IMR-90 (cell line): ENCODE measurements at regions not wholly inside any gene's neighbourhood (a gene's known extent, or its start where the extent isn't known, plus 50 kb on each side); places are given as distances from the start of the nearest gene placed in this dataset.
A peak's percentile ranks its signal among the peaks of the same experiment; 100 is the strongest.

Experiments used
- ATAC-seq: fragments of 200-7000 bp; cut with Tn5 transposase; 2 replicates; pipeline ENCODE4 v1.9.1; 2020; ENCODE audit warnings: low read depth, mild to moderate bottlenecking, moderate library complexity
- BruUV-seq: library from RNA; stranded (reverse); fragments of 400-500 nt; replicated peaks from 2 replicates; lab custom pipeline; 2021; lab: Mats Ljungman, UMichigan
- CTCF ChIA-PET: fragments of 300-600 bp; formaldehyde crosslinking; extraction: SDS; loops from one replicate; lab custom pipeline; 2021; ENCODE audit warnings: antibody characterized with exemption; lab: Yijun Ruan, JAX
- POLR2A ChIA-PET: fragments of 300-600 bp; sonication (Branson Sonifier 250); formaldehyde crosslinking; loops from one replicate; lab custom pipeline; 2022; ENCODE audit warnings: antibody characterized with exemption; ENCODE audit not compliant: unreplicated experiment; lab: Charles Lee
- DNase-seq: peaks from one replicate; pipeline ENCODE4 v3.0.0; 2013
- H2AFZ ChIP-seq: replicated peaks from 2 replicates; pipeline ENCODE3; 2013; ENCODE audit warnings: low read length, mild to moderate bottlenecking; ENCODE audit not compliant: poor library complexity
- H2AK5ac ChIP-seq: 2 replicates; pipeline ENCODE4 v1.6.1; 2013; ENCODE audit warnings: low read depth, low read length, inconsistent platforms
- H2AK9ac ChIP-seq: replicated peaks from 2 replicates; pipeline ENCODE3; 2013; ENCODE audit warnings: mild to moderate bottlenecking, low read depth, low read length, moderate library complexity; ENCODE audit not compliant: poor library complexity
- H2BK120ac ChIP-seq: 2 replicates; pipeline ENCODE4 v1.6.1; 2013; ENCODE audit warnings: low read depth, low read length, inconsistent platforms
- H2BK15ac ChIP-seq: 3 replicates; pipeline ENCODE4 v1.6.1; 2013; ENCODE audit warnings: low read depth, low read length, inconsistent platforms
- H2BK20ac ChIP-seq: 2 replicates; pipeline ENCODE4 v1.6.1; 2013; ENCODE audit warnings: low read depth, mild to moderate bottlenecking, inconsistent platforms, low read length, moderate library complexity
- H2BK5ac ChIP-seq: 2 replicates; pipeline ENCODE4 v1.6.1; 2013; ENCODE audit warnings: mild to moderate bottlenecking, low read depth, low read length, inconsistent platforms; ENCODE audit not compliant: poor library complexity, severe bottlenecking
- H3K14ac ChIP-seq: replicated peaks from 2 replicates; pipeline ENCODE4 v1.6.1; 2013; ENCODE audit warnings: low read depth, low read length, inconsistent platforms
- H3K18ac ChIP-seq: 2 replicates; pipeline ENCODE4 v1.6.1; 2013; ENCODE audit warnings: low read depth, low read length, control low read depth
- H3K23ac ChIP-seq: 2 replicates; pipeline ENCODE4 v1.6.1; 2013; ENCODE audit warnings: low read depth, low read length, inconsistent platforms
- H3K27ac ChIP-seq: 2 replicates; pipeline ENCODE4 v1.5.1; 2013; ENCODE audit warnings: mild to moderate bottlenecking, control low read depth, low read length; ENCODE audit not compliant: insufficient read depth
- H3K27me3 ChIP-seq: 2 replicates; pipeline ENCODE4 v1.6.1; 2013; ENCODE audit warnings: low read length; ENCODE audit not compliant: control insufficient read depth, insufficient read depth
- H3K36me3 ChIP-seq: 2 replicates; pipeline ENCODE4 v1.6.1; 2013; ENCODE audit warnings: low read length, mixed read lengths; ENCODE audit not compliant: control insufficient read depth, insufficient read depth
- H3K4ac ChIP-seq: 2 replicates; pipeline ENCODE4 v1.6.1; 2013; ENCODE audit warnings: low read depth, low read length, inconsistent platforms
- H3K4me1 ChIP-seq: 2 replicates; pipeline ENCODE4 v1.6.1; 2013; ENCODE audit warnings: low read length, mixed read lengths; ENCODE audit not compliant: control insufficient read depth, insufficient read depth
- H3K4me2 ChIP-seq: 2 replicates; pipeline ENCODE4 v1.6.1; 2013; ENCODE audit warnings: low read depth, mild to moderate bottlenecking, control low read depth, low read length, moderate library complexity
- H3K4me3 ChIP-seq: 2 replicates; pipeline ENCODE4 v1.5.1; 2013; ENCODE audit warnings: low read depth, mild to moderate bottlenecking, control low read depth, low read length, moderate library complexity; ENCODE audit not compliant: insufficient read depth
- H3K56ac ChIP-seq: 2 replicates; pipeline ENCODE4 v1.6.1; 2013; ENCODE audit warnings: low read length, inconsistent platforms; ENCODE audit not compliant: insufficient read depth; ENCODE audit errors: extremely low read depth
- H3K79me1 ChIP-seq, 2 experiments: 2 replicates each; pipeline ENCODE4 v1.6.1; 2013; ENCODE audit warnings: low read length in 2 of 2, inconsistent platforms in 1 of 2, low read depth in 1 of 2
- H3K9ac ChIP-seq: 2 replicates; pipeline ENCODE4 v1.6.1; 2013; ENCODE audit warnings: low read depth, low read length, control low read depth
- H3K9me1 ChIP-seq: 2 replicates; pipeline ENCODE4 v1.6.1; 2013; ENCODE audit warnings: low read length, inconsistent platforms; ENCODE audit not compliant: insufficient read depth
- H3K9me3 ChIP-seq: 2 replicates; pipeline ENCODE4 v1.6.1; 2013; ENCODE audit warnings: low read length; ENCODE audit not compliant: control insufficient read depth, insufficient read depth
- H4K20me1 ChIP-seq: 2 replicates; pipeline ENCODE4 v1.6.1; 2013; ENCODE audit warnings: low read length, inconsistent platforms; ENCODE audit not compliant: insufficient read depth
- H4K5ac ChIP-seq: 2 replicates; pipeline ENCODE4 v1.6.1; 2013; ENCODE audit warnings: mild to moderate bottlenecking, low read depth, low read length, control low read depth
- H4K8ac ChIP-seq, 2 experiments: 2 replicates each; pipeline ENCODE4 v1.6.1; 2013; ENCODE audit warnings: low read depth in 2 of 2, low read length in 2 of 2, control low read depth in 1 of 2, inconsistent platforms in 1 of 2
- H4K91ac ChIP-seq: 2 replicates; pipeline ENCODE4 v1.6.1; 2013; ENCODE audit warnings: low read depth, low read length, inconsistent platforms; ENCODE audit not compliant: insufficient read depth
- CEBPB ChIP-seq: IDR thresholded peaks from 2 replicates; pipeline ENCODE4 v1.6.1; 2012; ENCODE audit warnings: low read depth, low read length, improper control_type of control experiment
- MXI1 ChIP-seq: IDR thresholded peaks from 2 replicates; pipeline ENCODE4 v1.6.1; 2012; ENCODE audit warnings: low read depth, mild to moderate bottlenecking, low read length, moderate library complexity, borderline replicate concordance
- RCOR1 ChIP-seq: IDR thresholded peaks from 2 replicates; pipeline ENCODE4 v1.6.1; 2012; ENCODE audit warnings: mild to moderate bottlenecking, low read length, improper control_type of control experiment; ENCODE audit not compliant: insufficient replicate concordance
- SMC3 ChIP-seq: fragments of 150-350 bp; IDR thresholded peaks from 2 replicates; pipeline ENCODE4 v1.6.1; 2016; ENCODE audit warnings: low read depth, mild to moderate bottlenecking, antibody characterized with exemption, low read length, moderate library complexity
- dilution Hi-C: fragments of 300-500 bp; cut with HindIII; formaldehyde crosslinking; loops from one replicate; pipeline ENCODE4 v1.14.3; 2018; ENCODE audit warnings: low sequenced_read_pairs; ENCODE audit not compliant: unreplicated experiment
- in situ Hi-C: fragments of 300-500 bp; cut with MboI; formaldehyde crosslinking; loops from 3 replicates; pipeline ENCODE4 v1.14.3; 2019; ENCODE audit warnings: low sequenced_read_pairs, inconsistent platforms, mixed read lengths
- intact Hi-C: fragments of 100-400 bp; cut with micrococcal nuclease; formaldehyde crosslinking; loops from 2 replicates; pipeline ENCODE4 v1.10.0; 2022

GRCh38 chr3:153275514-153275913, 113.5 kb downstream of the RAP2B start:
- H2BK5ac ChIP-seq: no peak overlapping the region
- H3K9me3 ChIP-seq: no peaks in the 10 kb centered on the region
- no peak overlapping the region for H3K56ac ChIP-seq
- TF ChIP-seq SMC3 (no peak), MXI1 (no peak), RCOR1 (no peak), CEBPB (peak; percentile 36; the same call in 1 of the 2 replicates)
- 0 out of 2 replicates have a peak, but pooled peaks cover 2% of the 10 kb centered on the region for H3K9me1 ChIP-seq
- in situ Hi-C loops (no loop called here), dilution Hi-C loops (no loop called here), intact Hi-C loops (no loop called here)
- ChIA-PET CTCF (interaction anchor here (1.1 kb wide), 1 partner anchor 15 kb away, joined by 4 read pairs; no protein-coding TSS in a partner anchor), POLR2A (interaction anchor here (0.6 kb wide), 1 partner anchor 106 kb away, joined by 4 read pairs; no protein-coding TSS in a partner anchor)
- ATAC-seq: no peak
- no peaks in the 10 kb centered on the region for H3K79me1 ChIP-seq
- no peak overlapping the region for H3K23ac ChIP-seq
- no peak overlapping the region for H3K9ac ChIP-seq
- H3K36me3 ChIP-seq: no peaks in the 10 kb centered on the region
- no peak overlapping the region for H3K14ac ChIP-seq
- no peak overlapping the region for H4K5ac ChIP-seq
- H4K20me1 ChIP-seq: no peaks in the 10 kb centered on the region
- H3K18ac ChIP-seq: peak overlapping the region; percentile 55; the same call in 1 of the 2 replicates
- H4K91ac ChIP-seq: no peak overlapping the region
- no peak overlapping the region for H3K4me2 ChIP-seq
- H3K4me1 ChIP-seq: peaks cover 2% of the 10 kb centered on the region; the same call in 1 of the 2 replicates
- no peak overlapping the region for H2BK20ac ChIP-seq
- H2BK15ac ChIP-seq: no peak overlapping the region
- 0 out of 4 replicates have a peak overlapping the region, but pooled peaks of 1 of the 2 experiments have one; percentile 5 for H4K8ac ChIP-seq
- DNase-seq: no peak
- no peak overlapping the region for H2AK9ac ChIP-seq
- no TSS peak for BruUV-seq
- H2AK5ac ChIP-seq: no peak overlapping the region
- no peak overlapping the region for H3K27ac ChIP-seq
- H2BK120ac ChIP-seq: no peak overlapping the region
- no peaks in the 10 kb centered on the region for H3K27me3 ChIP-seq
- no peak overlapping the region for H3K4me3 ChIP-seq
- no peak overlapping the region for H3K4ac ChIP-seq
- no peak overlapping the region for H2AFZ ChIP-seq
